NCI-H2171 (cell line): ENCODE measurements at regions not wholly inside any gene's neighbourhood (a gene's known extent, or its start where the extent isn't known, plus 50 kb on each side); places are given as distances from the start of the nearest gene placed in this dataset.
A peak's percentile ranks its signal among the peaks of the same experiment; 100 is the strongest.

Experiments used
- DNase-seq: peaks from one replicate; lab custom pipeline; 2025; lab: John Stamatoyannopoulos, UW

GRCh38 chr1:82486969-82487368 lies 686.2 kb downstream of the ADGRL2 start:
- DNase-seq: no peak

GRCh38 chr1:82486468-82486867 lies 685.7 kb downstream of the ADGRL2 start:
- no peak for DNase-seq

- DNase-seq: peak; percentile 16
These were observed 685.0 kb downstream of the ADGRL2 start for GRCh38 chr1:82485591-82486369.

GRCh38 chr1:82483146-82483545 lies 682.4 kb downstream of the ADGRL2 start:
- no peak for DNase-seq

GRCh38 chr1:82478916-82479315 lies 678.2 kb downstream of the ADGRL2 start:
- DNase-seq: no peak

GRCh38 chr1:82472489-82473131 lies 671.9 kb downstream of the ADGRL2 start:
- peak; percentile 51 for DNase-seq

GRCh38 chr1:82466891-82467290 lies 666.2 kb downstream of the ADGRL2 start:
- no peak for DNase-seq

GRCh38 chr1:82466416-82466815 lies 665.7 kb downstream of the ADGRL2 start:
- no peak for DNase-seq

GRCh38 chr1:82465024-82465423 lies 664.3 kb downstream of the ADGRL2 start:
- DNase-seq: no peak

GRCh38 chr1:82464362-82465001 lies 663.7 kb downstream of the ADGRL2 start:
- no peak for DNase-seq

GRCh38 chr1:82463951-82464350 lies 663.2 kb downstream of the ADGRL2 start:
- DNase-seq: no peak

GRCh38 chr1:82462366-82462765 lies 661.6 kb downstream of the ADGRL2 start:
- DNase-seq: no peak

GRCh38 chr1:82455342-82455741 lies 654.6 kb downstream of the ADGRL2 start:
- DNase-seq: no peak

GRCh38 chr1:82454431-82454830 lies 653.7 kb downstream of the ADGRL2 start:
- no peak for DNase-seq

GRCh38 chr1:82453511-82454185 lies 652.9 kb downstream of the ADGRL2 start:
- DNase-seq: no peak

GRCh38 chr1:82452096-82452495 lies 651.4 kb downstream of the ADGRL2 start:
- DNase-seq: no peak

- DNase-seq: no peak
These were observed 650.5 kb downstream of the ADGRL2 start for GRCh38 chr1:82451191-82451590.

- DNase-seq: no peak
These were observed 648.8 kb downstream of the ADGRL2 start for GRCh38 chr1:82449506-82450057.

GRCh38 chr1:82446955-82447354 lies 646.2 kb downstream of the ADGRL2 start:
- DNase-seq: no peak

GRCh38 chr1:82446236-82446635 lies 645.5 kb downstream of the ADGRL2 start:
- DNase-seq: no peak

- DNase-seq: no peak
These were observed 645.1 kb downstream of the ADGRL2 start for GRCh38 chr1:82445827-82446226.

GRCh38 chr1:82445132-82445531 lies 644.4 kb downstream of the ADGRL2 start:
- no peak for DNase-seq
